Activated naive CD8-positive, alpha-beta T cell treated with anti-CD3 and anti-CD28 coated beads, Interleukin-2, amount 50 U/mL, for 24 hours (primary cell): ENCODE measurements at regions not wholly inside any gene's neighbourhood (a gene's known extent, or its start where the extent isn't known, plus 50 kb on each side); places are given as distances from the start of the nearest gene placed in this dataset.
"Not testable (repeated sequence)": the region's sequence is repeated elsewhere in the genome, so short reads cannot be mapped to it uniquely, and the experiment has no call there.

Source experiments
- ATAC-seq: fragments of 150-1000 bp; cut with Tn5 transposase; one replicate; pipeline ENCODE4 v1.10.0; 2021
- DNase-seq: peaks from one replicate; pipeline ENCODE4 v3.0.0; 2021
- H3K27ac Mint-ChIP-seq: one replicate; pipeline ENCODE4 v1.8.0; 2021; ENCODE audit warnings: mild to moderate bottlenecking, mixed read lengths
- H3K27me3 Mint-ChIP-seq: one replicate; pipeline ENCODE4 v1.8.0; 2021; ENCODE audit warnings: mixed read lengths
- H3K36me3 Mint-ChIP-seq: one replicate; pipeline ENCODE4 v1.8.0; 2021; ENCODE audit warnings: low read depth, mixed read lengths
- H3K4me1 Mint-ChIP-seq: one replicate; pipeline ENCODE4 v1.8.0; 2021; ENCODE audit warnings: mixed read lengths
- H3K4me3 Mint-ChIP-seq: one replicate; pipeline ENCODE4 v1.8.0; 2021; ENCODE audit warnings: mild to moderate bottlenecking, moderate library complexity, mixed read lengths
- H3K9me3 Mint-ChIP-seq: one replicate; pipeline ENCODE4 v1.8.0; 2021; ENCODE audit warnings: mixed read lengths

- H3K9me3 Mint-ChIP-seq: no peaks in the 10 kb centered on the region
- H3K4me3 Mint-ChIP-seq: no peak overlapping the region
- H3K27ac Mint-ChIP-seq: peak overlapping the region; percentile 70
- no peaks in the 10 kb centered on the region for H3K27me3 Mint-ChIP-seq
- H3K36me3 Mint-ChIP-seq: no peaks in the 10 kb centered on the region
- ATAC-seq (peak; percentile 71), DNase-seq (peak; percentile 37)
- peaks cover 32% of the 10 kb centered on the region for H3K4me1 Mint-ChIP-seq
Measured at GRCh38 chrX:13487731-13488505, 81.5 kb upstream of the EGFL6 start.

- no peak for DNase-seq
- Mint-ChIP-seq H3K4me3 (no peak overlapping the region), H3K36me3 (no peaks in the 10 kb centered on the region), H3K27me3 (no peaks in the 10 kb centered on the region), H3K4me1 (peaks cover 32% of the 10 kb centered on the region), H3K27ac (no peak overlapping the region), H3K9me3 (no peaks in the 10 kb centered on the region)
- no peak for ATAC-seq
Measured at GRCh38 chrX:13485167-13485566, 84.2 kb upstream of the EGFL6 start.

- ATAC-seq (no peak), DNase-seq (no peak)
- Mint-ChIP-seq H3K4me3 (no peak overlapping the region), H3K27me3 (no peaks in the 10 kb centered on the region), H3K36me3 (no peaks in the 10 kb centered on the region), H3K4me1 (peaks cover 32% of the 10 kb centered on the region), H3K9me3 (no peaks in the 10 kb centered on the region), H3K27ac (no peak overlapping the region)
Measured at GRCh38 chrX:13483773-13484172, 85.6 kb upstream of the EGFL6 start.

- Mint-ChIP-seq H3K4me3 (no peak overlapping the region), H3K27me3 (no peaks in the 10 kb centered on the region), H3K27ac (no peak overlapping the region), H3K4me1 (peaks cover 25% of the 10 kb centered on the region), H3K36me3 (no peaks in the 10 kb centered on the region), H3K9me3 (no peaks in the 10 kb centered on the region)
- ATAC-seq (no peak), DNase-seq (no peak)
Measured at GRCh38 chrX:13482746-13483541, 86.5 kb upstream of the EGFL6 start.

- H3K27me3 Mint-ChIP-seq, H3K27ac Mint-ChIP-seq, DNase-seq, H3K4me3 Mint-ChIP-seq, ATAC-seq, H3K9me3 Mint-ChIP-seq, H3K36me3 Mint-ChIP-seq, H3K4me1 Mint-ChIP-seq: not testable (repeated sequence)
Measured at GRCh38 chrX:13480780-13481179, 88.6 kb upstream of the EGFL6 start.

- DNase-seq (no peak), ATAC-seq (no peak)
- Mint-ChIP-seq H3K27ac (no peak overlapping the region), H3K4me1 (peaks cover 11% of the 10 kb centered on the region), H3K36me3 (no peaks in the 10 kb centered on the region), H3K9me3 (no peaks in the 10 kb centered on the region), H3K4me3 (no peak overlapping the region), H3K27me3 (no peaks in the 10 kb centered on the region)
Measured at GRCh38 chrX:13479452-13479813, 90.0 kb upstream of the EGFL6 start.

GRCh38 chrX:13478740-13479451 is 90.5 kb upstream of the EGFL6 start:
- no peaks in the 10 kb centered on the region for H3K36me3 Mint-ChIP-seq
- no peaks in the 10 kb centered on the region for H3K9me3 Mint-ChIP-seq
- H3K4me1 Mint-ChIP-seq: peaks cover 13% of the 10 kb centered on the region
- H3K27ac Mint-ChIP-seq: no peak overlapping the region
- ATAC-seq: no peak
- H3K4me3 Mint-ChIP-seq: no peak overlapping the region
- H3K27me3 Mint-ChIP-seq: no peaks in the 10 kb centered on the region
- no peak for DNase-seq

- ATAC-seq (no peak), DNase-seq (no peak)
- Mint-ChIP-seq H3K27ac (no peak overlapping the region), H3K27me3 (no peaks in the 10 kb centered on the region), H3K36me3 (no peaks in the 10 kb centered on the region), H3K9me3 (peaks cover 3% of the 10 kb centered on the region), H3K4me1 (peaks cover 24% of the 10 kb centered on the region), H3K4me3 (no peak overlapping the region)
Measured at GRCh38 chrX:13476384-13476783, 93.0 kb upstream of the EGFL6 start.

- DNase-seq (no peak), ATAC-seq (no peak)
- Mint-ChIP-seq H3K4me3 (peak overlapping the region; percentile 59), H3K4me1 (peaks cover 30% of the 10 kb centered on the region), H3K27ac (peak overlapping the region; percentile 81), H3K36me3 (no peaks in the 10 kb centered on the region), H3K27me3 (no peaks in the 10 kb centered on the region), H3K9me3 (peaks cover 4% of the 10 kb centered on the region)
Measured at GRCh38 chrX:13474164-13474516, 95.3 kb upstream of the EGFL6 start.

GRCh38 chrX:13473442-13474163 is 95.8 kb upstream of the EGFL6 start:
- H3K4me1 Mint-ChIP-seq: peaks cover 30% of the 10 kb centered on the region
- H3K9me3 Mint-ChIP-seq: peaks cover 4% of the 10 kb centered on the region
- no peak for ATAC-seq
- no peaks in the 10 kb centered on the region for H3K27me3 Mint-ChIP-seq
- H3K27ac Mint-ChIP-seq: peak overlapping the region; percentile 81
- no peaks in the 10 kb centered on the region for H3K36me3 Mint-ChIP-seq
- H3K4me3 Mint-ChIP-seq: peak overlapping the region; percentile 59
- DNase-seq: no peak

GRCh38 chrX:13472975-13473374 is 96.4 kb upstream of the EGFL6 start:
- peak overlapping the region; percentile 41 for H3K4me3 Mint-ChIP-seq
- H3K27ac Mint-ChIP-seq: no peak overlapping the region
- no peaks in the 10 kb centered on the region for H3K27me3 Mint-ChIP-seq
- no peak for ATAC-seq
- peaks cover 30% of the 10 kb centered on the region for H3K4me1 Mint-ChIP-seq
- peaks cover 4% of the 10 kb centered on the region for H3K9me3 Mint-ChIP-seq
- H3K36me3 Mint-ChIP-seq: no peaks in the 10 kb centered on the region
- no peak for DNase-seq

- Mint-ChIP-seq H3K27me3 (no peaks in the 10 kb centered on the region), H3K9me3 (peaks cover 4% of the 10 kb centered on the region), H3K4me1 (peaks cover 30% of the 10 kb centered on the region), H3K27ac (no peak overlapping the region), H3K4me3 (no peak overlapping the region), H3K36me3 (no peaks in the 10 kb centered on the region)
- no peak for DNase-seq
- ATAC-seq: no peak
Measured at GRCh38 chrX:13471269-13471668, 98.1 kb upstream of the EGFL6 start.

GRCh38 chrX:13470685-13470977 is 98.8 kb upstream of the EGFL6 start:
- peaks cover 32% of the 10 kb centered on the region for H3K4me1 Mint-ChIP-seq
- H3K27me3 Mint-ChIP-seq: no peaks in the 10 kb centered on the region
- DNase-seq: no peak
- no peak overlapping the region for H3K27ac Mint-ChIP-seq
- no peaks in the 10 kb centered on the region for H3K36me3 Mint-ChIP-seq
- H3K9me3 Mint-ChIP-seq: peaks cover 4% of the 10 kb centered on the region
- no peak overlapping the region for H3K4me3 Mint-ChIP-seq
- no peak for ATAC-seq

- Mint-ChIP-seq H3K4me1 (peaks cover 32% of the 10 kb centered on the region), H3K36me3 (no peaks in the 10 kb centered on the region), H3K9me3 (peaks cover 4% of the 10 kb centered on the region), H3K27ac (no peak overlapping the region), H3K4me3 (no peak overlapping the region), H3K27me3 (no peaks in the 10 kb centered on the region)
- ATAC-seq: no peak
- DNase-seq: no peak
Measured at GRCh38 chrX:13469963-13470684, 99.3 kb upstream of the EGFL6 start.
